Femur (tissue), 1 donor: ENCODE measurements at regions not wholly inside any gene's neighbourhood (a gene's known extent, or its start where the extent isn't known, plus 50 kb on each side); places are given as distances from the start of the nearest gene placed in this dataset.

Source experiments
- DNase-seq: peaks from one replicate; pipeline ENCODE4 v3.0.0-alpha.2; 2017

DNA sequence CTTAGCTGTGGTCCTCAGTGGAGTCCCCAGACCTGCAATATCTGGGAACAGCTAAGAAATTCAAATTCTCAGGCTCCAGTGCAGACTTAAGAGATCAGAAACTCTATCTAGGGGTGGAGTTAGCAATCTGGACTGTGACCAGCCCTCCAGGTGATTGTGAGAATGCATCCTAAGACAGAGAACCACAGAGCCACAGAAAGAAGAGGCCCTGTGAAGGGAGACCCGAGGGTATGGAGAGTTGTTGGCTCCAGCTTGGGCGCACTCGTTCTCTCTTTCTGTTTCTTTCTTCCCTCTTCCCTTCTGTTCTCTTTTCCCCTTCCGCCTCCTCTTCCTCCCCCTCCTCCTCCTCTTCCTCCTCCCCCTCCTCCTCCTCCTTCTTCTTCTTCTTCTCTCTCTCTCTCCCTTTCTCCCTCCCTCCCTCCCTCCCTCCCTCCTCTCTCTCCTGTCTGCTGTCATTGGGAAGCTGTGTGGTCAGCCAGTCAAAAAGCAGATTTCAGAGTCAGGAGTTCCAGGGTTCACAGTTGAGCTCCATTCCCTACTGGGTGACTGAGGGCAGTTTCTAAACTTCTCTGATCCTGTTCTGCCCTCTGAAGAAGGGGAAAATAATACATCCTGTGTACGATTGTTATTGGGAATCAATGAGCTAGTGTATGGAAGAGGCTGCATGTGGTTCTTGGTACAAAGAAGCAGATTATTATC is 62.1 kb upstream of the STEAP1B start:
- DNase-seq: no peak

GRCh38 chr7:22561321-22561811 is 61.4 kb upstream of the STEAP1B start:
- DNase-seq: peak; percentile 95

DNA sequence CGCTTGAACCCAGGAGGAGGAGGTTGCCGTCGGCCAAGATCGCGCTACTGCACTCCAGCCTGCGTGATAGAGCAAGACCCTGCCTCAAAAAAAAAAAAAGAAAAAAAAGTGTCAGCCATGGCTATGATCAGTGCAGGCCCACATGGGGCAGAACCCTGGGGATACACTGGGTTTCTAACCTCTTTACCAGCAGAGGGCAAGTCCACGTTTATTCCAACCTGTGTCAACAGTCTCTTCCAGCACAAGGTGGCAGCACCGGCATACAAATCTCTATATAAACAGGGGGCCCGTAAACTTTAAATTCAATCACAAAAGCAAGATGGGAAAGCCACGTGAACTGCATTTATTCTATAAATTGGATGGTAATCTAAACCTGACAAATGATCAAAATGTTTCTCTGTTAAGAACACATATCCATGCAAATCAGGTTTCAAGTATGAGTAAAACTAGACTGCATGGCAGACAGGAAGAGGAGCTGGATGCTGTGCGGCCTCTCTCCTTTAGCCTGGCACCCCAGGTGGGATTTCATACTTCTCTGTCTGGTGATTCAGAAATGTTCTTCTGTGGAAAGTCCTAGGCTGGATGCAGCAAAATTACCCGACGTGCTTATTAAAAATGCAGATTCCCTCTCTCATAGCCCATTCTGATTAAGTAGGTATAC is 60.0 kb upstream of the STEAP1B start:
- peak; percentile 85 for DNase-seq

GRCh38 chr7:22557167-22557566 is 57.2 kb upstream of the STEAP1B start:
- DNase-seq: no peak

GRCh38 chr7:22555476-22555875 is 55.5 kb upstream of the STEAP1B start:
- no peak for DNase-seq

DNA sequence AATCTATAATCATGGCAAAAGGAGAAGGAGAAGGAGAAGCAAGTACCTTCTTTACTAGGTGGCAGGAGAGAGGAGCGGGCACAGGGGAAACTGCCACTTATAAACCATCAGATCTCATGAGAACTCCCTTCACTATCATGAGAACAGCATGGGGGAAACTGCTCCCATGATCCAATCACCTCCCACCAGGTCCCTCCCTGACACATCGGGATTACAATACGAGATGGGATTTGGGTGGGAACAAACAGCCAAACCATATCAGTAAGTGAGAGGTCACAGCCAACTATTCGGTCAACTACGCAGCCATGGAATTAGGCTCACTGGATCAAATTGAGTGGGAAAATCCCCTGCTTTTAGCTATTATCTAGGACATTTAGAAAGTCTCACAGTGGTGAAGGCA is 54.2 kb upstream of the STEAP1B start:
- DNase-seq: no peak

GRCh38 chr7:22551768-22552513 is 52.0 kb upstream of the STEAP1B start:
- DNase-seq: no peak

DNA sequence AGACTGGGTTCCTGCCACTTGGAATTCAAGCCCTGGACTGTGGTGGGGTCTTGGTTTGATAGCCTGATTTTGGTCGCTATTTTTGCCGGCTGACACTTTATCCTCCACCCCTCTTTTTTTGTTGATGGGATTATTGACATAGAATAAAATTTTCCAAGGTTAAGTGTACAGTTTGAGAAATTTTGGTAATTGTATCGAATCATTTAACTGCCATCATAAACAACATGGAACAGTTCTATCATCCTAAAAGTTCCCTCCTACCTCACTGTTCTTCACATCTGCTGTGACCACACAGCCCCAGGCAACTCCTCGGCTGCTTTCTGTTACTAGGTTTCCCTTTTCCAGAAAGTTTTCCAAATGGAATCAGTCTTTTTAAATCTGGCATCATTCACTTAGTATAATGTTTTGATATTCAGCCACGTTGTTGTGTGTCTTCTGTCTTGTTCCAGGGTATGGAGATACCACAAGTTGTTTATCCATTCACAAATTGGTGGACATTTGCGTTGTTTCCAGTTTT is 50.6 kb upstream of the STEAP1B start:
- DNase-seq: no peak

GRCh38 chr7:22549667-22550513 is 49.9 kb upstream of the STEAP1B start:
- DNase-seq: peak; percentile 70
